ENCODE measurements at regions not wholly inside any gene's neighbourhood (a gene's known extent, or its start where the extent isn't known, plus 50 kb on each side); places are given as distances from the start of the nearest gene placed in this dataset.

DNA sequence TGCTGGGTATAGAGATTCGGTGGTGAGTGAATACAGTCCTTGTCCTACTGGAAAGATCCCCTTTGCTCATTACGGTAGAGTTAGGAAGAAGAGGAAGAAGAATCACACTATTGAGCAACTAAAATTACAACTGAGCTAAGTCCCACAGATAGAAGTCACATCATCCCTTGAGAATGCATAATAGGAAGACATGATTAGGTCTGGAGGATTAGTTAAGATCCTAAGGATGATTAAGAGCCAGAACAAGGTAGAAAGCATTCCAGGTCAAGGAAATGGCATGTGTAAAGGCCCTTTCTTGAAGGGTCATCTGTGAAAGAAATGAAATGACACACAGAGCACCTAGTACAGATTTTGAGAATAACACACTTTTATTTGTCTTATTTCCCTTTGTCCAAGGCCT, 503.5 kb downstream of the HAPSTR1 start:
- DNase-seq = no peak
- H3K27me3 ChIP-seq = no peaks in the 10 kb centered on the region
- TF ChIP-seq POLR2A (IDR thresholded peaks at IDR 0.05) = no peak
- TF ChIP-seq, protein P1, sequence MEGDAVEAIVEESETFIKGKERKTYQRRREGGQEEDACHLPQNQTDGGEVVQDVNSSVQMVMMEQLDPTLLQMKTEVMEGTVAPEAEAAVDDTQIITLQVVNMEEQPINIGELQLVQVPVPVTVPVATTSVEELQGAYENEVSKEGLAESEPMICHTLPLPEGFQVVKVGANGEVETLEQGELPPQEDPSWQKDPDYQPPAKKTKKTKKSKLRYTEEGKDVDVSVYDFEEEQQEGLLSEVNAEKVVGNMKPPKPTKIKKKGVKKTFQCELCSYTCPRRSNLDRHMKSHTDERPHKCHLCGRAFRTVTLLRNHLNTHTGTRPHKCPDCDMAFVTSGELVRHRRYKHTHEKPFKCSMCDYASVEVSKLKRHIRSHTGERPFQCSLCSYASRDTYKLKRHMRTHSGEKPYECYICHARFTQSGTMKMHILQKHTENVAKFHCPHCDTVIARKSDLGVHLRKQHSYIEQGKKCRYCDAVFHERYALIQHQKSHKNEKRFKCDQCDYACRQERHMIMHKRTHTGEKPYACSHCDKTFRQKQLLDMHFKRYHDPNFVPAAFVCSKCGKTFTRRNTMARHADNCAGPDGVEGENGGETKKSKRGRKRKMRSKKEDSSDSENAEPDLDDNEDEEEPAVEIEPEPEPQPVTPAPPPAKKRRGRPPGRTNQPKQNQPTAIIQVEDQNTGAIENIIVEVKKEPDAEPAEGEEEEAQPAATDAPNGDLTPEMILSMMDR (IDR thresholded peaks at IDR 0.05 in 4 of 5, conservative IDR thresholded peaks at IDR 0.05 in 1 of 5) = no peak
- intact Hi-C loops (cut with DNase I; ENCODE audit: low total_unique reads) = no loop called here
- H3K27ac ChIP-seq = no peak overlapping the region
- ATAC-seq = no peak
- no peaks in the 10 kb centered on the region for H3K4me1 ChIP-seq
- H3K36me3 ChIP-seq = no peaks in the 10 kb centered on the region
- H3K9me3 ChIP-seq = no peaks in the 10 kb centered on the region
- in situ Hi-C loops (cut with MboI; ENCODE audit: low sequenced_read_pairs in 4 of 4) = no loop called here
- H3K4me3 ChIP-seq = no peak overlapping the region

DNA sequence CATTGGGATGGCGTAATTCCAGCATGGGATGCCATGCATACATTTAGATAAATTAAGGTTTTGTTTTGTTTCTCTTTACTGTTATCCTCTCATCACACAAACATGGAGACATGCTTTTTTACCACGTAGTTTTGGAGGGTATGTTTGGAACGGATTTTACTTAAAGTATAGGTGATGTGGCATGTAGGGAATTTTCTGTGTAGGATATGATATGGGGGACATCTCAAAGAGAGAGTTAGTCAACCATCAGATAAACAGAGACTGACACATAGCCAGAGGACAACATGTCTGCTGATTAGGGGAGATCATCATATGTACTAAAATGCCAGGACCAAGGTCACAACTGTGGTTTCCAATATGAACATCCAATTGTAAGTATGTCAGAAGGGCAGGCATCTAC, 503.9 kb downstream of the HAPSTR1 start:
- in situ Hi-C loops (cut with MboI; ENCODE audit: low sequenced_read_pairs in 4 of 4) = no loop called here
- TF ChIP-seq, protein P1 (IDR thresholded peaks at IDR 0.05 in 4 of 5, conservative IDR thresholded peaks at IDR 0.05 in 1 of 5) = no peak
- no peak for TF ChIP-seq POLR2A (IDR thresholded peaks at IDR 0.05)
- H3K4me1 ChIP-seq = no peaks in the 10 kb centered on the region

DNA sequence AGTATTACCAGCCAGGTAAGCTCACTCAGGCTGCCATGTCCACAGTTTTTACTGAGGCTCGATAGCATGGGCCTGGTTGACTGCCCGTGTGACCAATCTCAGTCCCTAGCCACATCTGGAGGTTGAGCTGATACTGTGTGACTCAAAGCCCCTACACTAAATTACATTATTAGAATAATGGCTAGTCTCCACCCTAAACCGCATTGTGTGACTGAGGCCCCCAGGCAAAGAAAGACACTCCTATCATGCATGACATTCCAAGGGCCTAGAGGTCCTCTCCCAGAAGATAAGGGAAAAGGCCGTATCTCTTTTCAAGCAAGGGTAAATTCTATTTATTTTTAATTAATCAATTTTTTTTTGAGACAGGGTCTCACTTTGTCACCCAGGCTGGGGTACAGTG, 505.3 kb downstream of the HAPSTR1 start:
- no peak for TF ChIP-seq POLR2A (IDR thresholded peaks at IDR 0.05)
- TF ChIP-seq, protein P1 (IDR thresholded peaks at IDR 0.05 in 4 of 5, conservative IDR thresholded peaks at IDR 0.05 in 1 of 5) = no peak
- H3K9me3 ChIP-seq = no peaks in the 10 kb centered on the region
- H3K4me1 ChIP-seq = no peaks in the 10 kb centered on the region
- H3K27me3 ChIP-seq = no peaks in the 10 kb centered on the region
- H3K4me3 ChIP-seq = no peak overlapping the region
- H3K27ac ChIP-seq = no peak overlapping the region
- in situ Hi-C loops (cut with MboI; ENCODE audit: low sequenced_read_pairs in 4 of 4) (no loop called here), intact Hi-C loops (cut with DNase I; ENCODE audit: low total_unique reads) (no loop called here)
- DNase-seq (no peak), ATAC-seq (no peak)
- no peaks in the 10 kb centered on the region for H3K36me3 ChIP-seq

More for the DNA sequence above, 503.9 kb downstream of the HAPSTR1 start:
- ATAC-seq = no peak
- no peak overlapping the region for H3K4me3 ChIP-seq
- H3K36me3 ChIP-seq = no peaks in the 10 kb centered on the region
- no peak overlapping the region for H3K27ac ChIP-seq
- H3K9me3 ChIP-seq = no peaks in the 10 kb centered on the region
- H3K27me3 ChIP-seq = no peaks in the 10 kb centered on the region
- intact Hi-C loops (cut with DNase I; ENCODE audit: low total_unique reads) = no loop called here
- no peak for DNase-seq

DNA sequence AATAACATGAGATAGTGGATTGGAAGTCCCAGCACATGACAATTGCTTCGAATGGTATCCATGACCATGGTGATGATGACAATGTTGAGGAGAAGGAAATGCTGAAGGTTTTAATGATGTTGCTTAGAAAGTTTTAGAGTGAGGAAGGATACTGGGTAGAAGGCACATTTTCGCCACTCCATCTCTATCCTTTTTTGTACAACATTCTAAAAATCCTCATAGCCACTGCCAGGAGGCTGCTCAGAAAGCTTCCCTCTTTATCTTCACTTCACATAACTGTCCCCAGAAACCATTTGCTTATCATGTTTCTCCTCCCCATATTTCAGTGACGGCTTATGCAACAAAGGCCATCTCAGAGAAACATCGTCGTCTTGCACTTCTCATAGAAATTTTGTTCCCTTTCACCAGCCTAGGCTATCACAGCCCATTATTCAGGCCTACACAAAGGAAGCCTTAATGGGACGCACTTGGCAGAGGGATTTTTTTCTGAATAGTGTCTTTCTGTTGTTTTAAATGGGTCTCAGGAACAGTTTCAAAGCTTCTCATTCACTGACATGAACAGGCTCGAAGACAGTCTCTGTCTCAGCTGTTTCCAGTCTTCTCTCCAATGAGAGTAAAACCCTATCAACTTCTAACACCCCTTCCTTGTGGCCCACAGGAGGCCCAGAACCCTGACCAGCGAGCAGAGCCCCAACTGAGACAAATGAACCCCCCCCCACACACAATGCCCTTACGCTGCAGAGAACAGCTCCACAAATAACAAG, 506.7 kb downstream of the HAPSTR1 start:
- TF ChIP-seq POLR2A (IDR thresholded peaks at IDR 0.05) = no peak
- TF ChIP-seq, protein P1 (IDR thresholded peaks at IDR 0.05 in 4 of 5, conservative IDR thresholded peaks at IDR 0.05 in 1 of 5) = no peak
- in situ Hi-C loops (cut with MboI; ENCODE audit: low sequenced_read_pairs in 4 of 4) = no loop called here
- no peaks in the 10 kb centered on the region for H3K36me3 ChIP-seq
- H3K27me3 ChIP-seq = no peaks in the 10 kb centered on the region
- H3K4me3 ChIP-seq = no peak overlapping the region
- H3K4me1 ChIP-seq = no peaks in the 10 kb centered on the region
- DNase-seq (no peak), ATAC-seq (no peak)
- intact Hi-C loops (cut with DNase I; ENCODE audit: low total_unique reads) = no loop called here
- H3K9me3 ChIP-seq = no peaks in the 10 kb centered on the region
- no peak overlapping the region for H3K27ac ChIP-seq

DNA sequence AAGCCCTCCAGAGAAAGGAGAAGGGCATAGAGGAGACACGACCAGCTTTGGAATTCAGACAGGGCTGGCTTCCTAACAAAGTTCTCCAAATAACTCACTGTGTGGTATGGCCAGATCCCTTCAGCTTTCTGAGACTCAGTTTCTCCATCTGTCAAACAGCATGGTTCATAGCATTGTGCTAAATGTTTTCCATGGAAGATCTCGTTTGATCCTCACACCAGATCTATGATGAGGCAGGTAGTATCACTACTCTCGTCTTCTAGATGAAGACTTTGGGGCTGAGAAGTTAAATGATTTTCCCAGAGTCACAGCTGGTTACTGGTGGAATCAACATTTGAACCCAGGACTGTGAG, 507.3 kb downstream of the HAPSTR1 start:
- in situ Hi-C loops (cut with MboI; ENCODE audit: low sequenced_read_pairs in 4 of 4) = no loop called here
- H3K4me1 ChIP-seq = no peaks in the 10 kb centered on the region
- ATAC-seq = no peak
- H3K36me3 ChIP-seq = no peaks in the 10 kb centered on the region
- no peak for DNase-seq
- H3K4me3 ChIP-seq = no peak overlapping the region
- intact Hi-C loops (cut with DNase I; ENCODE audit: low total_unique reads) = no loop called here
- no peak overlapping the region for H3K27ac ChIP-seq
- H3K9me3 ChIP-seq = no peaks in the 10 kb centered on the region
- no peaks in the 10 kb centered on the region for H3K27me3 ChIP-seq
- no peak for TF ChIP-seq POLR2A (IDR thresholded peaks at IDR 0.05)
- TF ChIP-seq, protein P1 (IDR thresholded peaks at IDR 0.05 in 4 of 5, conservative IDR thresholded peaks at IDR 0.05 in 1 of 5) = no peak
